Stimulated activated CD4-positive, alpha-beta T cell treated with anti-CD3 and anti-CD28 coated beads, Interleukin-4, amount 100 ng/mL, for 48 hours (primary cell): ENCODE measurements at regions not wholly inside any gene's neighbourhood (a gene's known extent, or its start where the extent isn't known, plus 50 kb on each side); places are given as distances from the start of the nearest gene placed in this dataset.
"Not testable (repeated sequence)": the region's sequence is repeated elsewhere in the genome, so short reads cannot be mapped to it uniquely, and the experiment has no call there.

ENCODE experiments used
- DNase-seq, 2 donors: peaks; one replicate each; pipeline ENCODE4 v3.0.0-alpha.2; 2020; ENCODE audit warnings: low read depth in 2 of 2

GRCh38 chr1:38667626-38668025 is 191.9 kb downstream of the RRAGC start:
- no peak for DNase-seq

GRCh38 chr1:38662126-38662525 is 197.4 kb downstream of the RRAGC start:
- DNase-seq, result no peak

- DNase-seq, result no peak
Measured at GRCh38 chr1:38658883-38659282, 200.7 kb downstream of the RRAGC start.

- DNase-seq, result no peak
Measured at GRCh38 chr1:38657873-38658272, 201.7 kb downstream of the RRAGC start.

- DNase-seq, result no peak
Measured at GRCh38 chr1:38657207-38657840, 202.2 kb downstream of the RRAGC start.

GRCh38 chr1:38656726-38657125 is 202.8 kb downstream of the RRAGC start:
- DNase-seq, result no peak

GRCh38 chr1:38652217-38652616 is 207.4 kb downstream of the RRAGC start:
- no peak for DNase-seq

- no peak for DNase-seq
Measured at GRCh38 chr1:38651669-38652068, 207.9 kb downstream of the RRAGC start.

- DNase-seq, result no peak
Measured at GRCh38 chr1:38648417-38648816, 211.2 kb downstream of the RRAGC start.

- DNase-seq, result not testable (repeated sequence)
Measured at GRCh38 chr1:38647341-38647740, 212.2 kb downstream of the RRAGC start.

GRCh38 chr1:38644092-38644491 is 215.5 kb downstream of the RRAGC start:
- no peak for DNase-seq

- no peak for DNase-seq
Measured at GRCh38 chr1:38641661-38642060, 217.9 kb downstream of the RRAGC start.

- DNase-seq, result no peak
Measured at GRCh38 chr1:38640371-38640770, 219.2 kb downstream of the RRAGC start.

GRCh38 chr1:38628241-38628640 is 231.3 kb downstream of the RRAGC start:
- DNase-seq, result no peak

- DNase-seq, result no peak
Measured at GRCh38 chr1:38625939-38626338, 233.6 kb downstream of the RRAGC start.

GRCh38 chr1:38624336-38625039 is 235.1 kb downstream of the RRAGC start:
- DNase-seq, result no peak

- DNase-seq, result no peak
Measured at GRCh38 chr1:38623529-38623928, 236.0 kb downstream of the RRAGC start.

- no peak for DNase-seq
Measured at GRCh38 chr1:38622197-38622596, 237.4 kb downstream of the RRAGC start.

GRCh38 chr1:38616846-38617245 is 242.7 kb downstream of the RRAGC start:
- no peak for DNase-seq

GRCh38 chr1:38615680-38616079 is 243.9 kb downstream of the RRAGC start:
- no peak for DNase-seq

GRCh38 chr1:38614861-38615260 is 244.7 kb downstream of the RRAGC start:
- DNase-seq, result no peak

GRCh38 chr1:38613996-38614395 is 245.6 kb downstream of the RRAGC start:
- no peak for DNase-seq

GRCh38 chr1:38612951-38613350 is 246.6 kb downstream of the RRAGC start:
- DNase-seq, result no peak
